ENCODE measurements at regions not wholly inside any gene's neighbourhood (a gene's known extent, or its start where the extent isn't known, plus 50 kb on each side); places are given as distances from the start of the nearest gene placed in this dataset.

GRCh38 chrX:42696536-42697124, 81.3 kb downstream of the PPP1R2C start:
- H3K9ac ChIP-seq (ENCODE audit: low read depth, low read length, poor library complexity, severe bottlenecking): no peak overlapping the region
- H4K20me1 ChIP-seq (ENCODE audit: insufficient read depth, low read length, poor library complexity, severe bottlenecking): no peaks in the 10 kb centered on the region
- H3K36me3 ChIP-seq (ENCODE audit: insufficient read depth, low read length): no peaks in the 10 kb centered on the region
- no peaks in the 10 kb centered on the region for H3K9me3 ChIP-seq (ENCODE audit: insufficient read depth, low read depth, low read length)
- TF ChIP-seq EZH2phosphoT487 (IDR thresholded peaks at IDR 0.05; ENCODE audit: borderline replicate concordance) (no peak), CTCF (conservative IDR thresholded peaks at IDR 0.05; ENCODE audit: low read length) (no peak)
- no peaks in the 10 kb centered on the region for H3K79me2 ChIP-seq (ENCODE audit: insufficient read depth, low read length)
- H3K27me3 ChIP-seq (ENCODE audit: insufficient read depth, low read length, poor library complexity, severe bottlenecking): no peaks in the 10 kb centered on the region
- peaks cover 16% of the 10 kb centered on the region for H3K4me1 ChIP-seq (ENCODE audit: insufficient read depth, low read length, poor library complexity, severe bottlenecking)
- no peak overlapping the region for H2AFZ ChIP-seq (ENCODE audit: low read length)
- H3F3A ChIP-seq (ENCODE audit: low read depth): no peaks in the 10 kb centered on the region
- no peak overlapping the region for H3K4me2 ChIP-seq (ENCODE audit: low read depth, low read length, poor library complexity, severe bottlenecking)
- no peak overlapping the region for H3K4me3 ChIP-seq (ENCODE audit: low read length, poor library complexity, severe bottlenecking)
- H3K9me2 ChIP-seq (replicated peaks; ENCODE audit: low read depth, low read length): no peaks in the 10 kb centered on the region

GRCh38 chrX:42695800-42696358, 82.1 kb downstream of the PPP1R2C start:
- Histone ChIP-seq H4K20me1 (ENCODE audit: insufficient read depth, low read length, poor library complexity, severe bottlenecking) (no peaks in the 10 kb centered on the region), H3K9me3 (ENCODE audit: insufficient read depth, low read depth, low read length) (no peaks in the 10 kb centered on the region), H3K4me1 (ENCODE audit: insufficient read depth, low read length, poor library complexity, severe bottlenecking) (peaks cover 16% of the 10 kb centered on the region), H3K4me2 (ENCODE audit: low read depth, low read length, poor library complexity, severe bottlenecking) (no peak overlapping the region), H3K27me3 (ENCODE audit: insufficient read depth, low read length, poor library complexity, severe bottlenecking) (no peaks in the 10 kb centered on the region), H3F3A (ENCODE audit: low read depth) (no peaks in the 10 kb centered on the region), H3K79me2 (ENCODE audit: insufficient read depth, low read length) (no peaks in the 10 kb centered on the region), H3K36me3 (ENCODE audit: insufficient read depth, low read length) (no peaks in the 10 kb centered on the region), H3K4me3 (ENCODE audit: low read length, poor library complexity, severe bottlenecking) (no peak overlapping the region), H3K9ac (ENCODE audit: low read depth, low read length, poor library complexity, severe bottlenecking) (no peak overlapping the region), H2AFZ (ENCODE audit: low read length) (no peak overlapping the region), H3K9me2 (replicated peaks; ENCODE audit: low read depth, low read length) (no peaks in the 10 kb centered on the region)
- TF ChIP-seq CTCF (conservative IDR thresholded peaks at IDR 0.05; ENCODE audit: low read length) (no peak), EZH2phosphoT487 (IDR thresholded peaks at IDR 0.05; ENCODE audit: borderline replicate concordance) (no peak)

GRCh38 chrX:42694260-42694815, 83.6 kb downstream of the PPP1R2C start:
- no peak for TF ChIP-seq CTCF (conservative IDR thresholded peaks at IDR 0.05; ENCODE audit: low read length)
- TF ChIP-seq EZH2phosphoT487 (IDR thresholded peaks at IDR 0.05; ENCODE audit: borderline replicate concordance): no peak
- Histone ChIP-seq H3K9me2 (replicated peaks; ENCODE audit: low read depth, low read length) (no peaks in the 10 kb centered on the region), H3K79me2 (ENCODE audit: insufficient read depth, low read length) (no peaks in the 10 kb centered on the region)

More at GRCh38 chrX:42694260-42694815, 83.6 kb downstream of the PPP1R2C start:
- H3K36me3 ChIP-seq (ENCODE audit: insufficient read depth, low read length): no peaks in the 10 kb centered on the region
- no peaks in the 10 kb centered on the region for H4K20me1 ChIP-seq (ENCODE audit: insufficient read depth, low read length, poor library complexity, severe bottlenecking)
- no peaks in the 10 kb centered on the region for H3K27me3 ChIP-seq (ENCODE audit: insufficient read depth, low read length, poor library complexity, severe bottlenecking)
- H3K9me3 ChIP-seq (ENCODE audit: insufficient read depth, low read depth, low read length): no peaks in the 10 kb centered on the region
- H3K4me3 ChIP-seq (ENCODE audit: low read length, poor library complexity, severe bottlenecking): no peak overlapping the region
- no peak overlapping the region for H3K4me2 ChIP-seq (ENCODE audit: low read depth, low read length, poor library complexity, severe bottlenecking)
- peaks cover 16% of the 10 kb centered on the region for H3K4me1 ChIP-seq (ENCODE audit: insufficient read depth, low read length, poor library complexity, severe bottlenecking)
- H3F3A ChIP-seq (ENCODE audit: low read depth): no peaks in the 10 kb centered on the region
- no peak overlapping the region for H3K9ac ChIP-seq (ENCODE audit: low read depth, low read length, poor library complexity, severe bottlenecking)
- H2AFZ ChIP-seq (ENCODE audit: low read length): no peak overlapping the region

Measured in Loucy (cell line).